HG02970 (cell line): ENCODE measurements at regions not wholly inside any gene's neighbourhood (a gene's known extent, or its start where the extent isn't known, plus 50 kb on each side); places are given as distances from the start of the nearest gene placed in this dataset.
"Not testable (repeated sequence)": the region's sequence is repeated elsewhere in the genome, so short reads cannot be mapped to it uniquely, and the experiment has no call there.

Experiments
- ATAC-seq: cut with Tn5 transposase; IDR thresholded peaks from one replicate; pipeline ENCODE4 v1.9.1; 2021; ENCODE audit warnings: mild to moderate bottlenecking, moderate library complexity, moderate number of reproducible peaks; ENCODE audit not compliant: unreplicated experiment, low FRiP score

- no peak for ATAC-seq
Observed at GRCh38 chr20:24855848-24856247, 93.2 kb upstream of the CST7 start.

GRCh38 chr20:24858500-24858899 lies 90.6 kb upstream of the CST7 start:
- not testable (repeated sequence) for ATAC-seq

- no peak for ATAC-seq
Observed at GRCh38 chr20:24859539-24859938, 89.5 kb upstream of the CST7 start.

GRCh38 chr20:24862186-24862585 lies 86.9 kb upstream of the CST7 start:
- ATAC-seq: no peak

GRCh38 chr20:24862606-24863005 lies 86.5 kb upstream of the CST7 start:
- ATAC-seq: no peak

DNA sequence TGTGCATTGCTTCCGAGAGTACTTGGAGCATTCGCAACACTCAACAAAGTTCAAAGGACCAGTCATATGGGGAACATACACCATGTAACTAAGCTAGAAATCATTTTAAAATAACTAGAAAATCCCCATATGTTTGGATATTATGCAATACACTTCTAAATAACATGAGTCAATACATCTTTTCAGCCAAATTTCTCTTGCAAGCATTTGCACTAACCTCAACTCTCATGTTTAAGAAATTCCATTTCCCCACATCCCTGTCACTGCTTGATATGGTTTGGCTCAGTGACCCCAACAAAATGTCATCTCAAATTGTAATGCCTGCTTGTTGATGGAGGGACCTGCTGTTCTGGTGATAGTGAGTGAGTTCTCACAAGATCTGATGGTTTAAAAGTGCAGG lies 85.7 kb upstream of the CST7 start:
- no peak for ATAC-seq

DNA sequence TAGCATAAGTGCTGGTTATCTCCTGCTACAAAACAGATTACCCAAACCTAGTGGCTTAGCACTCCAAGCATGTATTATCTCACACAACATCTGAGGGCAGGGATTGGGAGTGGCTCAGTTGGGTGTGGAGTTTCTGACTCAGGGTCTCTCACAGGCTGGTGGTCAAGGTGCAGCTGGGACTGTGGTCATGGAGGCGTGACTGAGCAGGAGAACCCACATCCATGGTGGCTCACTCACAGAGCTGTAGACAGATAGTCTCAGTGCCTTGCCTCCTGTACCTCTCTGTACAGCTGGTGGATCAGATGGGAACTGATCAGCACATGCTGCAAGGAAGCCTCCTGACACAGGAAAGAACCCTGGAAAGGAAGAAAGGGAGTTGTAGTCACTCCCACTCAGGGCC lies 83.1 kb upstream of the CST7 start:
- ATAC-seq: no peak

GRCh38 chr20:24866742-24867141 lies 82.3 kb upstream of the CST7 start:
- no peak for ATAC-seq

- ATAC-seq: no peak
Observed at GRCh38 chr20:24867556-24867955, 81.5 kb upstream of the CST7 start.

DNA sequence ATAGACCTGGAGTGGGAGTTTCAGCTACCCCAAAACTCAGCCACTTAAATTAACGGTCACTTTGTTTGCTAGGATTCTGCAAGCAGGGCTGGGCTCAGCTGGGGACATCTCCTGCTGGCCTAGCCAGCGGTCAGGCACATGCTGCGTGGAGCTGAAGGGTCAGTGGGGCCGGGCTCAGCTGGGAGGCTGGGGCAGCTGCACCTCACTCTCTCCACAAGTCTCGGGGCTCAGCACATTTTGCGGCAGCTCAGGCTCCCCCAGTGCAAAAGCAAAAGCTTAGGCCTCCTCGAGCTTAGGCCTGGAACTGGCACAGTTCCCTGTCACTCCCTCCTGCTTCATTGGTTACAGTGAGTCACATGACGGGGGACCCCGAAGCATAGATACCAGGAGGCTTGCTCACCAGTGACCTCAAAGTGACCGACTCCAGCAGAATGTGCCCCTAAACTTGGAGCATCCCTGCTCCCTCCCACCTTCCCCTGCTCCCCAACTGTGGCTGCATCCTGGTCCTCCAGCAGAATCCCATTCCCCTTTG lies 80.6 kb upstream of the CST7 start:
- ATAC-seq: no peak

- ATAC-seq: no peak
Observed at GRCh38 chr20:24868959-24869358, 80.1 kb upstream of the CST7 start.

DNA sequence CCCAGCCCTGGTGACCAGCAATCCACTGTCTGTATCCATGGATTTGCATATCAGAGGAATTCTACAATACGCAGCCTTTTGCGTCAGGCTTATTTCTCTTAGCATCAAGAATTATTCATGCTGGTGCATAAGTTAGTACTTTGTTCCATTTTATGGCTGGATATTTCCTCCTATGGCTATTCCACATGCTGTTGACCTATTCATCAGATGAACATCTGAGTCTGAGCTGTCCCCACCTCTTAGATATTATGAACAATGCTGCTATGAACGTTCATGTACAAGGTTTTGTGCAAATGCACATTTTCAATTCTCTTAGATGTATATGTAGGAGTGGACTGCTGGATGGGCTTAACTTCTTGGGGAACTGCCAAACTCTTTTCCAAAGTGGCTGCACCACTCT lies 79.0 kb upstream of the CST7 start:
- no peak for ATAC-seq

DNA sequence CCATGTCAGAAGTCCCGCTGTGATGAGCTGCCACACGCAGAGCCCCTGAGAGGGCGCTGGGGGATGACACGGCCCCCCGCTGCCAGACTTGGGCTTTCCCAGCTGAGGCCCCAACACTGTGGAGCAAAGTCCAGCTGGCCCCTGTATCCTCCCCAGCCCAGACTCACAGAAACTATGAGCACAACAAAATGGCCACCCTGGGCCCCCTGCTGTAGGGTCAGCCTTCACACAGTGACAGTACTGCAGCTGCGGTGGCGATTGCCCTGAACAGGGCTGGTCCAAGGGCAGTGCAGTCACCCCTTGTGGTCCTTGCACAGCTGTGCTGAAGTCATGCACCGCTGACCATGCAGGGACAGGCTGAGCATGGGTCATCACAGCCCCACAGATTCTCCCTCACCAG lies 78.2 kb upstream of the CST7 start:
- no peak for ATAC-seq

GRCh38 chr20:24871480-24872213 lies 77.4 kb upstream of the CST7 start:
- no peak for ATAC-seq

- no peak for ATAC-seq
Observed at GRCh38 chr20:24872291-24873024, 76.6 kb upstream of the CST7 start.

DNA sequence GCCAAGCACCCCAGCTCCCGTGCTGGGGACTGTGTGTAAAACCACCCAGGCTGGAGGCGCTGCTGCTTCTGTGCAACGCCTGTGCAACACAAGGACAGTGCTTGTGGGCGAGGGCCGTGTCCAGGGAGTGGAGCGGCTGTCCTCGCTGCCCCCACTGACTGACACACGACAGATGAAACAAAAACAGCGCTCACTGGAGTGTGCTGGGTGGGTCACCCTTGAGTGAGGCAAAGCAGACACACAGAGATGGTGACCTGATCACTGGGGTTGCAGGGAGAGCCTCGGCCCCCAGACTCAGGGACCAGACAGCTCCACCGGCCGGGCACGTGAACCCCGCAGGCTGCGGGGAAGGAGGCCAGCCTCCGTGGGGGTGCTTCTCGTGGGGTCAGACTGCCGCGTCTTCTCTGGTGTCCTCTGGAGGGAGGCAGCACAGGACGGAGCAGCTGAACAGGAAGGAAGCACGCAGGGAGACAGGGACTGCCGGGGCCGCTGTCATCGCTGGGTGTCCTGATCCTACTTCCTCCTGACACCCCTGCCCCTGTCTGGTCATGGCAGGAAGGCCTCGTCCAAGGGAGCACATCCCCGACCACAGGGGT lies 75.9 kb upstream of the CST7 start:
- ATAC-seq: no peak

- no peak for ATAC-seq
Observed at GRCh38 chr20:24875078-24875477, 74.0 kb upstream of the CST7 start.

DNA sequence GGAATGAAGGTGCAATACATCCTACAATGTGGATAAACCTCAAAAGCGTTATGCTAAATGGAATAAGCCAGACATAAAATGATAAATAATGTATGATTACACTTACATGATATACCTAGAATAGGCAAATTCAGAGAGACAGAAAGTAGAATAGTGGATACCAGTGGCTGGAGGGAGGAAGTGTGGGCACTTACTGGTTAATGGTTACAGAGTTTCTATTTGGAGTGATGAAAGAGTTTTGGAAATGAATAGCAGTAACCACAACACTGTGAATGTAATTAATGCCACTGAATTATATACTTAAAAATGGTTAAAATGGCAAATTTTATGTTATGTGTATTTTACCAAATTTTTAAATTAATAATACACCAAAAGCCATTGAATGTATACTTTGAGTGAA lies 71.4 kb upstream of the CST7 start:
- no peak for ATAC-seq

GRCh38 chr20:24878657-24879056 lies 70.4 kb upstream of the CST7 start:
- no peak for ATAC-seq

GRCh38 chr20:24879875-24880274 lies 69.2 kb upstream of the CST7 start:
- ATAC-seq: no peak

- no peak for ATAC-seq
Observed at GRCh38 chr20:24880356-24880755, 68.7 kb upstream of the CST7 start.

DNA sequence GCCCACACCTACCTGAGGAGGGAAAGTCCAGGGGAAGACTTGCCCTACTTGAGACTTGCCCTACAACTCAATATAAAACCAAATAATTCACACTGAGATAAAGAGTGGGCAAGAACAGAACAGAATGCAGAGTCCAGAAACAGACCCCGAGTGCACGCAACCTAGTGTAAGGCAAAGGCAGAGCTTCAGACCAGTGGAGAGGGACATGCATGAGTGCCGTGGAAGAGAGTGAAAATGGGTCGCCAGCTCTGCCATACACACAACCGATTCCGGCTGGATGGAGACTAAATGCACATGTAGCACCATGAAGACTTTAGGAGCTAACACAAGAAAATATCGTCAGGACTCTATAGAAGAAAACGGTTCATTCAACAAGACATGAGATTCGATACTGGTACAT lies 58.8 kb upstream of the CST7 start:
- no peak for ATAC-seq
